ENCODE measurements at regions not wholly inside any gene's neighbourhood (a gene's known extent, or its start where the extent isn't known, plus 50 kb on each side); places are given as distances from the start of the nearest gene placed in this dataset.
"Not testable (repeated sequence)": the region's sequence is repeated elsewhere in the genome, so short reads cannot be mapped to it uniquely, and the experiment has no call there.

GRCh38 chr3:80978216-80978969 is 783.1 kb downstream of the GBE1 start:
- DNase-seq (ENCODE audit: low spot score) = no peak

- DNase-seq (ENCODE audit: low spot score) = no peak
Observed at GRCh38 chr3:80970292-80970691, 791.2 kb downstream of the GBE1 start.

- DNase-seq (ENCODE audit: low spot score) = no peak
Observed at GRCh38 chr3:80929576-80929975, 831.9 kb downstream of the GBE1 start.

- no peak for DNase-seq (ENCODE audit: low spot score)
Observed at GRCh38 chr3:80914854-80915253, 846.6 kb downstream of the GBE1 start.

- no peak for DNase-seq (ENCODE audit: low spot score)
Observed at GRCh38 chr3:80898211-80898610, 863.2 kb downstream of the GBE1 start.

GRCh38 chr3:80897005-80897404 is 864.4 kb downstream of the GBE1 start:
- DNase-seq (ENCODE audit: low spot score) = not testable (repeated sequence)

- DNase-seq (ENCODE audit: low spot score) = no peak
Observed at GRCh38 chr3:80890571-80890970, 870.9 kb downstream of the GBE1 start.

GRCh38 chr3:80889535-80889934 is 871.9 kb downstream of the GBE1 start:
- DNase-seq (ENCODE audit: low spot score) = no peak

GRCh38 chr3:80870476-80871041 is 890.9 kb downstream of the GBE1 start:
- DNase-seq (ENCODE audit: low spot score) = no peak

GRCh38 chr3:80855482-80855881 is 906.0 kb downstream of the GBE1 start:
- DNase-seq (ENCODE audit: low spot score) = no peak

- DNase-seq (ENCODE audit: low spot score) = no peak
Observed at GRCh38 chr3:80836395-80836794, 925.0 kb downstream of the GBE1 start.

GRCh38 chr3:80807577-80807976 is 953.9 kb downstream of the GBE1 start:
- DNase-seq (ENCODE audit: low spot score) = no peak

- DNase-seq (ENCODE audit: low spot score) = no peak
Observed at GRCh38 chr3:80806673-80807072, 954.8 kb downstream of the GBE1 start.

- no peak for DNase-seq (ENCODE audit: low spot score)
Observed at GRCh38 chr3:80788914-80789313, 972.5 kb downstream of the GBE1 start.

- no peak for DNase-seq (ENCODE audit: low spot score)
Observed at GRCh38 chr3:80785875-80786274, 975.6 kb downstream of the GBE1 start.

- no peak for DNase-seq (ENCODE audit: low spot score)
Observed at GRCh38 chr3:80785475-80785874, 976.0 kb downstream of the GBE1 start.

GRCh38 chr3:80771085-80771484 is 990.4 kb downstream of the GBE1 start:
- DNase-seq (ENCODE audit: low spot score) = no peak

- no peak for DNase-seq (ENCODE audit: low spot score)
Observed at GRCh38 chr3:80770106-80771074, 991.1 kb downstream of the GBE1 start.

GRCh38 chr3:80769683-80770082 is 991.8 kb downstream of the GBE1 start:
- DNase-seq (ENCODE audit: low spot score) = no peak

- DNase-seq (ENCODE audit: low spot score) = no peak
Observed at GRCh38 chr3:80767604-80768003, 993.8 kb downstream of the GBE1 start.

- no peak for DNase-seq (ENCODE audit: low spot score)
Observed at GRCh38 chr3:80754969-80755368, 987.2 kb upstream of the ROBO1 start.

- no peak for DNase-seq (ENCODE audit: low spot score)
Observed at GRCh38 chr3:80753021-80753420, 985.2 kb upstream of the ROBO1 start.

GRCh38 chr3:80750637-80751036 is 982.8 kb upstream of the ROBO1 start:
- DNase-seq (ENCODE audit: low spot score) = no peak
